ENCODE measurements at regions not wholly inside any gene's neighbourhood (a gene's known extent, or its start where the extent isn't known, plus 50 kb on each side); places are given as distances from the start of the nearest gene placed in this dataset.

- peak; percentile 47 to 68 for DNase-seq (ENCODE audit: extremely low read depth in 1 of 2, low read depth in 1 of 2)
Observed at GRCh38 chr1:10960411-10961299, 51.8 kb upstream of the TARDBP start.

GRCh38 chr1:10961300-10961833 lies 51.1 kb upstream of the TARDBP start:
- no peak for DNase-seq (ENCODE audit: extremely low read depth in 1 of 2, low read depth in 1 of 2)

- DNase-seq (ENCODE audit: extremely low read depth in 1 of 2, low read depth in 1 of 2): no peak
Observed at GRCh38 chr1:10962483-10962882, 50.0 kb upstream of the TARDBP start.

Measured in activated CD8-positive, alpha-beta memory T cell treated with anti-CD3 and anti-CD28 coated beads for 1 hour (primary cell).